ENCODE measurements at regions not wholly inside any gene's neighbourhood (a gene's known extent, or its start where the extent isn't known, plus 50 kb on each side); places are given as distances from the start of the nearest gene placed in this dataset.
"Not testable (repeated sequence)": the region's sequence is repeated elsewhere in the genome, so short reads cannot be mapped to it uniquely, and the experiment has no call there.

DNA sequence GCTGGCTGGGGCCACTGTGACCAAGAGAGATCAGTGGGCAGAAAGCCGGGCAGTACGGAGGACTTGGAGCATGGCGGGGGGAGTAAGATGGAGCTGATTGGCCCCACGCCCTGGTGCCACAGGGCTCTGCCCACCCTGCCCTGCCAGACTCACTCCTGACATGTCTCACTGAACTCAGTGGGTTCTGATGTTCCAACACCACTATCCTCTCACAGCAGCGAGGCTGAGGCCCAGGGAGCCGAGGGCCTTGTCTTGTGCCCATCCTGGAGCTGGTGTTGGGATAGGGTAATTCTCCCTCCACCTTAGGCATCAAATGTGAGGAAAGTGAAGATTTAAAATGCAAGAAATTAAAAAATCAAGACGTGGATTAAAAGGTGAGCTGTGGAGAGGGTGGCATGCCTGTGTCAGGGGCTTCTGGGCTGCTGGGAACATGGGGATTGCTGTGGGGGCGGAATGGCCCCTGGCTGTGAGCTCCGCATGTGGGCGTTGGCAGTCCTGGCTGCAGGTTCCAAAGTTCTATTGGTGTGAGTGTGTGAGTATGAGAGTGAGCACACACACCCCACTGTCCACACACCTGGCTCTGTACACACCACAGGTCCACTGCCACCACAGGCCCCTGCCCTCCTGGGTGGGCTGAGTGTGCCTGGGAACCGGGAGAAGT, 283.5 kb upstream of the HS6ST1 start:
- no peaks in the 10 kb centered on the region for H3K9me3 Mint-ChIP-seq
- H3K27ac Mint-ChIP-seq: no peak overlapping the region
- no peaks in the 10 kb centered on the region for H3K36me3 Mint-ChIP-seq
- no peaks in the 10 kb centered on the region for H3K27me3 Mint-ChIP-seq
- H3K4me1 Mint-ChIP-seq: no peaks in the 10 kb centered on the region
- H3K4me3 Mint-ChIP-seq: no peak overlapping the region
- no peak for DNase-seq

DNA sequence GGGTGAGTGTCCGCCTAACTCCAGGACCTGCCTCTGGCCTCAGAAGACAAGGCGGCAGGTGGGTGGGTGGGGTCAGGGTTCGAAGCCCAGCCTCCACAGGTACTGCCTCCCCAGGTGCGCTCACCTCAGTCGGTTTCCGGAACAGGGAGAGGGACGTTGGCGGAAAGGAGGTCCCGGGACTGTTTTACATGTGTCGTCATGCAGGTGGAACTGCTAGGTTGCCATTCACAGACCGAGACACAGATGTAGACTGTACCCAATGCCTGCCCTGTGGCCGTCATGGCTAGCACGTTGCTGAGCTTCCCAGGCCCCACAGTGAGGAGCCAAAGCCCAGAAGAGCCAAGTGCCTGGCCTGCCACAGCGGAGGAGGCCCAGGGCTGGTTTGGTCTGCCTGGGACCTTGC, 284.0 kb upstream of the HS6ST1 start:
- no peak overlapping the region for H3K27ac Mint-ChIP-seq
- H3K4me3 Mint-ChIP-seq: no peak overlapping the region
- no peaks in the 10 kb centered on the region for H3K4me1 Mint-ChIP-seq
- no peak for DNase-seq
- H3K36me3 Mint-ChIP-seq: no peaks in the 10 kb centered on the region
- H3K27me3 Mint-ChIP-seq: no peaks in the 10 kb centered on the region
- H3K9me3 Mint-ChIP-seq: no peaks in the 10 kb centered on the region

DNA sequence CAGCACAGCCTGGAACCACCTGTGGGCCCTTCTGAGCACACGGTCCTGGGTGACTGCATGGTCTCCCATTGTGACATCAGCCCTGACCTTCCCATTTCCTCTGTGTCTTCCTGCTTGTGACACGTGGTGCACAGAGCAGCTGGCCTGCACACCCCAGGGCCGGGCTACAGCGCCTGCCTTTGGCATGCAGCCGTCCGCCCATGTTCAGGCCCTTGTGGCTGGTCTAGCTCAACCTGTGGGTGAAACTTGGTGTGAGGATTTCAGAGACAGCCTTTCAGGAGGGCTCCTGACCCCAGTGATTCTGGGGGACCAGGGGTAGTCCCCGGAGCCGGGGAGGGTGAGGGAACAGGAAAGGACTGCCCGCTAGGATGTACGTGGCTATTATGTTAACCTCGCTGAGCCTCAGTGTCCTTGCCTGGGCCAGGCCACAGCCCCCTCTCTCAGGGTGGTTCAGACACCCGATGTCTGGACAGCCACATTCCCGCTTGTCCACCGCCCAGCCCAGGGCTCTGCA, 284.8 kb upstream of the HS6ST1 start:
- H3K4me1 Mint-ChIP-seq: no peaks in the 10 kb centered on the region
- no peaks in the 10 kb centered on the region for H3K9me3 Mint-ChIP-seq
- H3K27ac Mint-ChIP-seq: no peak overlapping the region
- no peak for DNase-seq
- no peaks in the 10 kb centered on the region for H3K36me3 Mint-ChIP-seq
- H3K4me3 Mint-ChIP-seq: no peak overlapping the region
- H3K27me3 Mint-ChIP-seq: no peaks in the 10 kb centered on the region

DNA sequence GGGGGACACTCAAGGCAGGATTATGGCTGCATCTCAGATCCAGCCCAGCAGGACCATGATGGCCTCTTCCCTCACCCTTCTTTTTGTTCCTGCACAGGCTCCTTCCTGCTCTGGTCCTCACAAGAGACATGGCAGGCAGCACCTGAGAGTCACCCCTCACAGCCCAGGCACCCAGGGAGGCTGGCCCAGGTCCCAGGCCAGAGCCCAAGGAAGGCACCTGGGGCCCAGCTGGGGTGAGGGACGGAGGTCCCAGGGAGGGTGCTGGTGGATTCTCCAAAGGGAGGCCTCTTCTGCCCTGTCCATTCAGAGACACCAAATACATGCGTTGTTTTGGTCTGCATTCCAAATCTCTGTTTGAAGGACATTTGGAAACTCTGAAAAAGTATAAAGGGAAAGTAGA, 285.4 kb upstream of the HS6ST1 start:
- Mint-ChIP-seq H3K36me3 (no peaks in the 10 kb centered on the region), H3K4me1 (no peaks in the 10 kb centered on the region), H3K4me3 (no peak overlapping the region), H3K27ac (no peak overlapping the region), H3K9me3 (no peaks in the 10 kb centered on the region), H3K27me3 (no peaks in the 10 kb centered on the region)
- DNase-seq: no peak

DNA sequence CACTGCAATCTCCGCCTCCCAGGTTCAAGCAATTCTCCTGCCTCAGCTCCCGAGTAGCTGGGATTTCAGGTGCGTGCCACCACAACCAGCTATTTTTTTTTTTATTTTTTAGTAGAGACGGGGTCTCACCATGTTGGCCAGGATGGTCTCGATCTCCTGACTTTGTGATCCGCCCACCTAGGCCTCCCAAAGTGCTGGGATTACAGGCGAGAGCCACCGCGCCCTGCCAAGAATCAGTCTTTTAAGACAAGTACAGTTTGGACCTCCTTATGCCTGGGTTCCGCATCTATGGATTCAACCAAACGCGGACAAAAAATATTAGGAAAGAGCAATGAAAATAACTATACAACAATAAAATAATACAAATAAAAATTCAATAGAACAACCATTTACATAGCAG, 285.9 kb upstream of the HS6ST1 start:
- H3K4me3 Mint-ChIP-seq, H3K4me1 Mint-ChIP-seq, H3K36me3 Mint-ChIP-seq, DNase-seq, H3K9me3 Mint-ChIP-seq, H3K27ac Mint-ChIP-seq, H3K27me3 Mint-ChIP-seq: not testable (repeated sequence)

DNA sequence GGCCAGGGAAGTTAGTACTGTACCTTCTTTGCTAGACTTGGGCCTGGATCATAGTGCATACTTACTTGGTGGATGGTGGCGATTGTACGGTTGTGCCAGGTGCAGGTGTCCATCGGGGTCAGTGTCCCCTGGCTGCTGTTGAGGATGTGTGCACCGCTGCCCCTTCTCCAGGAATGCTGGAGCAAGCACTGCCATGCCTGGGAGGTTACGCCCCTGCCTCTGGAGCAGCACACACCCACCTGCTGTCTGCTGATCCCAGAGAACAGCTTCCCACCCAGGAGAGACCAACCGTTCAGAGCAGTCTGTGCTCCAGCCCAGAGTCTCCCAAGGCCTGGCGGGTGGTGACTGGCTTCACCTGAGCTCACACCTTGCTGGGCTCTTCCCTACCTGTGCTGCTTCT, 286.8 kb upstream of the HS6ST1 start:
- H3K27me3 Mint-ChIP-seq: no peaks in the 10 kb centered on the region
- no peak overlapping the region for H3K27ac Mint-ChIP-seq
- no peaks in the 10 kb centered on the region for H3K4me1 Mint-ChIP-seq
- no peaks in the 10 kb centered on the region for H3K36me3 Mint-ChIP-seq
- DNase-seq: no peak
- no peaks in the 10 kb centered on the region for H3K9me3 Mint-ChIP-seq
- H3K4me3 Mint-ChIP-seq: no peak overlapping the region

DNA sequence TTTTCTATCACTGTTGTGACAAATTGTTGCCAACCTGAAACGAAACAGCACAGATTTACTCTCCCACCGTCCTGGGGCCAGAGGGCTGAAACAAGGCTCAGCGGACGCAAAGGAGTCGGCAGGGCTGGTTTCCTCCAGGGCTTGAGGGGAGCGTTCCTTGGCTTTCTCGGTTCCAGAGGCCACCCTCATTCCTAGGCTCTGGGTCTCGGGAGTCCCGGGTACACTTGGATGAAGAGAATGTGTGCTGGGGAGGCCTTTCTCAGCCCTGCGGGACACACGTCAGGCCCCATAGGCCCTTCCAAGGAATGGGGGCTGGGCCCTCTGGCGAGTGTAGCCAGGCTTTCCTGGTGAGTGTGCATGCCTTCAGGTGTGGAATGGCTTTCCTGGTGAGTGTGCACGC, 287.3 kb upstream of the HS6ST1 start:
- H3K9me3 Mint-ChIP-seq: no peaks in the 10 kb centered on the region
- H3K4me1 Mint-ChIP-seq: no peaks in the 10 kb centered on the region
- no peak overlapping the region for H3K4me3 Mint-ChIP-seq
- no peak overlapping the region for H3K27ac Mint-ChIP-seq
- no peaks in the 10 kb centered on the region for H3K27me3 Mint-ChIP-seq
- no peak for DNase-seq
- no peaks in the 10 kb centered on the region for H3K36me3 Mint-ChIP-seq

DNA sequence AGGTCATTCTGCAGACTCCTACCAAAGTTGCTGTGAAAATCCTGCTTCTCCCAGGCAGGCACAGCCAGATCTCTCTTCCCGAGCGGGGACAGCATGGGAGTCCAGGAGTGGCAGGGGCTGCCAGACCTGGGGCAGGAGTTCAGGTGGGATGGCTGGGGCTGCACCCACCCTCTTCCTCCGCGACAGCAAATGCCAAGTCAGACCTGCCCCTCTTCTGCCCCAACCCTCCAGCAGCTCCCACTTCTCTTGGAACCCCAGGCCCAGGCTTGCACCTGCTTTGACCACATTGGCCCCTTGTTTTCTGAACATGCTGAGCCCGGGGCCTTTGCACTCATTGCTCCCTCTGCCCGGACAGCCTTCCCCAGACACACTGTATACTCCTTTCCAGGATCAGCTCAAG, 288.2 kb upstream of the HS6ST1 start:
- no peak overlapping the region for H3K27ac Mint-ChIP-seq
- H3K36me3 Mint-ChIP-seq: no peaks in the 10 kb centered on the region
- H3K9me3 Mint-ChIP-seq: no peaks in the 10 kb centered on the region
- H3K4me1 Mint-ChIP-seq: no peaks in the 10 kb centered on the region
- no peaks in the 10 kb centered on the region for H3K27me3 Mint-ChIP-seq
- DNase-seq: no peak
- no peak overlapping the region for H3K4me3 Mint-ChIP-seq

DNA sequence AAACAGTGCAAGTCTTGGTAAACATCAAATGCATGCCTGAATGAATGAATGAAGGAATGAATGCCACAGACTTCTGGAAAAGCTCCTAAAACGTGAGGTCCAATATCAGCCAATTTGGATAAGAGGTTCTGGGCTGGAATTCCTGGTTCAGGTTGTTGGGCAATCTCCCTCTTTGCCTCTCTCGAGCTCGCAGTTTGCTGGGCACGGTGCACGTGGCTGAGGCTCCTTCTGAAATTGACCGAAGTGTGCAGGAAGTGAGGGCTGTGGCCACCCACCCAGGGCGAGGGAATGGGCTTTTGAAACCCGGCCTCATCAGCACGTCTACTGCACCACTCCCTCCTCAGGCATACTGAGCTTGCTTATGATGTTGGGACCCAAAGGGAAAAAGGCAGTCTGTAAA, 288.8 kb upstream of the HS6ST1 start:
- DNase-seq: no peak
- Mint-ChIP-seq H3K4me3 (no peak overlapping the region), H3K9me3 (no peaks in the 10 kb centered on the region), H3K36me3 (no peaks in the 10 kb centered on the region), H3K27me3 (no peaks in the 10 kb centered on the region), H3K4me1 (no peaks in the 10 kb centered on the region), H3K27ac (no peak overlapping the region)

DNA sequence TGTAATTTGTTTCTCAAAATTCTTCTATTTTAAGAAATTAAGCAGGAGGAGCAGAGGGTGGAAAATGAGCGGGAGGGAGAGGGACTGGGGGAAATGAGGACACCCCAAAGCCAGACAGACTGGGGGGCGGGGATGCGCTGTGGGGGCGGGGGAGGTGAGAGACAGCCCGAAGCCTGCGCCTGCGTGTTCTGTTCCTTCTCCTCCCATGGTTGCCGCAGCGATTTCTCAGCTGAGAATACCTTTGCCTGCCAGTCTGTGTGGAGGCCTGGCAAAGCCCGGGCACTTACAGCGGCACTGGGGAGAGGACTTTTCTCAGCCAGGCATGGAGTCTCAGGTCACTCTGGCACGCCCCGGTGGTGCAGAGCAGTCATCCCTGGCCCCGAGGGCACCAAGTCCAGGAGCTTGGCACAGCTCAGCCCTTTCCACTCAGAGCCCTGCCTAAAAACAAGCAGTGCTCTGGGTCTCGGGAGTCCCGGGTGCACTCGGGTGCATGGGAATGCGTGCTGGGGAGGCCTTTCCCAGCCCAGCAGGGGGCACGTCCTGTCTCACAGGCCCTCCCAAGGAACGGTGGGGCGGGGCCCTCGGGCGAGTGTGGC, 289.3 kb upstream of the HS6ST1 start:
- H3K4me3 Mint-ChIP-seq: no peak overlapping the region
- DNase-seq: no peak
- no peaks in the 10 kb centered on the region for H3K36me3 Mint-ChIP-seq
- H3K4me1 Mint-ChIP-seq: no peaks in the 10 kb centered on the region
- H3K27ac Mint-ChIP-seq: no peak overlapping the region
- H3K9me3 Mint-ChIP-seq: no peaks in the 10 kb centered on the region
- no peaks in the 10 kb centered on the region for H3K27me3 Mint-ChIP-seq

DNA sequence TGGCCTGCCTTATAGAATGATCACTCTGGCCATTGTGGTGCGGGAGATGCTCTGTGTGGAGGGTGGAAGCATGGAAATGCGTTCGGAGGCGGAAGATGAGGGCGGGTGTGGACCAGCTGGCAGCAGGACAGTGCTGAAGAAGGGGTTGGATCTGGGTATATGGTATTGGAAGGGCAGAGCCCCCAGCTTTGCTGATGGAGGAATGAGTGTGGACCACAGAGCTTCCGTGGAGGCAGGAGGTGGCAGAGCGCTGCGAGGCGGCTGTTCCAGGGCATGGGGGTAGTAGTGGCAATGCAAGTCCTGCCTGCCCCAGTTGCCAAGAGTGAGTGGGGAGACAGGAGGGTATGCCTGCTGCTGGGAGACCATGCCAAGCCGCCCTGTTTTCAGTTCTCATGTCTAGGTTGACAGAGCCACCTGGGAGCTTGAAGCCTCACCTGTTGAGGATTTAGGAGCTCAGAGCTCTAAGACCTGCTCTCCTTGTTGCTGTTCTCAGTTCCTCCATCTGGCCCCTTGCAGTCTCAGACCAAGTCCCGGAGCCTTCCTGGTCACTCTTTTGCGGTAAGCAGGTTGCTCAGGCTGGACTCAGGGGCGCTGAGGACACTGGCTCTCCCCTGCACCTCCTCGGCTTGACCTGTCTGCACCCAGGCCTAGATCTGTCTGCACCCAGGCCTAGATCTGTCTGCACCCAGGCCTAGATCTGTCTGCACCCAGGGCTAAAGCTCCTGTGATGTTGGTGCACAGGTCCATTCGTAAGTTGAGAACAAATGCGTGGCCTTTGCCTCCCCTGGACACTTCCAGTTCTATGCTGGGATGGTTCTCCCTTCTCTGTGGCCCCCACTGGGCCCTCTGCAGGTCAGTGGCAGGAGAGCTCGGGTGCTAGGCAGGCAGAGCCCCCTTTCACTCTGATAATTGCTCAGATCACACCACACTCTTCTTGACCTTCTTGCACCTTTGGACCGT, 290.5 kb upstream of the HS6ST1 start:
- H3K4me1 Mint-ChIP-seq: no peaks in the 10 kb centered on the region
- H3K36me3 Mint-ChIP-seq: no peaks in the 10 kb centered on the region
- no peak overlapping the region for H3K27ac Mint-ChIP-seq
- H3K27me3 Mint-ChIP-seq: no peaks in the 10 kb centered on the region
- DNase-seq: no peak
- H3K9me3 Mint-ChIP-seq: no peaks in the 10 kb centered on the region
- no peak overlapping the region for H3K4me3 Mint-ChIP-seq

DNA sequence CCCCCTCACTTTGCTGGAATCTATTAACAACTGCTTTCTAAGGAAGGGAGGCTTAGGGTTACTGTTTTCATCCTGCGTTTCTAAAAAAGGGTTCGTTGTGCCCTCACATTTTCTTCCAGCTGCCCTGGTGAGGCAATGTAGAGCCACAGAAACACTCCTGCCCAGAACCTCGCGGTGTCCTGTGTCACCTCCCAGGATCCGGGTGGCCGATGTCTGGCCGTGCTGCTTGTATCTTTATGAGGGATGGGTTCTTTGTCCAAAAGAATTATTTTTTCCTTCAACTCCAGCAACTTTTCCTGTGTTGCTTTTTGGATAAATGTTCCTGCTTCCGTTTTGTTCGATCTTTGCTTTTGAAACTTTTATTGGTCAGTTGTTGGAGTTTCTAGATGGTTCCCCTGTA, 291.8 kb upstream of the HS6ST1 start:
- Mint-ChIP-seq H3K36me3 (no peaks in the 10 kb centered on the region), H3K9me3 (no peaks in the 10 kb centered on the region), H3K4me3 (no peak overlapping the region), H3K4me1 (no peaks in the 10 kb centered on the region), H3K27me3 (no peaks in the 10 kb centered on the region), H3K27ac (no peak overlapping the region)
- no peak for DNase-seq

DNA sequence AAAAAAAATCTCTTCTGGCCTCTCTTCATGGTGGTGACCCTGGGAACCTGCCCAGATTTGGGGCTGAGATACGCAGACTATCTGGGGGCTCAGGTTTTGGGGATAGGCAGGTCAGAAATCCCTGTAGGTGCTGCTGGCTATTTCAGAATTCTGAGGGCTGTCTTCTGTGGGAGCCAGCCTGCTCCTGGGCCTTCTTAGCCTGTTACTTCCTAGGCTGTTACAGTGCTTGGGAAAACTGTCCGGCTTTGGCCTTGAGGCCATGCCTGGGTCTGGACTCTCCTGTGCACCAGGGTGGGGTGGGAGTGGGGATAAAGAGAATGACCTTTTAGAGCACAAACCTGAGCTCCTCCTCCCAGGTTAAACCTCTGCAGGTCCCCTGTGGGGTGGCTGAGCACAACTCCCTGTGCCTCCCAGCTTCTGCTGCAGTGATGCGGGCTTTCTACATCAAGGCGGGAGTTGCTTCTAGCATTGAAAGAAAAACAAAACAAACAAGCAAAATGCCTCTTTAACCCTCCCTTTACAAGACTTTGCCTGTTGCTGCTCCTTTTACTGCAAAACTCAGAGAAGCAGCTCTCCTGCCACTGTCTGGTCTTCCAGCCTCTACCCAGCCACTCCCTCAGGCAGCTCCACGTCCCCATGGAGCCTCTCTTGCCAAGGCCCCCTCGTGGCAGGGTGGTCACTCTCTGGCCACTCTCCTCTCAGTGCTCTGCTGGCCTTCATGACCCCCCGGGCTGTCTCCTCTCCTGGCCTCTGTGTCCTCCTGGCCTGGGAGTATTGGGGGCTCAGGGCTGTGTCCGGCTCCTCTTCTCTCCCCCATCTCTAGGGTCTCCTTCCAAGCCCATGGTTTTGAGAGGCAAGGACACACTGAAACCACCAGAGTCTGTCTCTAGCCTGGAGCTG, 293.0 kb upstream of the HS6ST1 start:
- Mint-ChIP-seq H3K27me3 (no peaks in the 10 kb centered on the region), H3K4me1 (no peaks in the 10 kb centered on the region), H3K4me3 (no peak overlapping the region), H3K36me3 (no peaks in the 10 kb centered on the region), H3K9me3 (no peaks in the 10 kb centered on the region), H3K27ac (no peak overlapping the region)
- no peak for DNase-seq

DNA sequence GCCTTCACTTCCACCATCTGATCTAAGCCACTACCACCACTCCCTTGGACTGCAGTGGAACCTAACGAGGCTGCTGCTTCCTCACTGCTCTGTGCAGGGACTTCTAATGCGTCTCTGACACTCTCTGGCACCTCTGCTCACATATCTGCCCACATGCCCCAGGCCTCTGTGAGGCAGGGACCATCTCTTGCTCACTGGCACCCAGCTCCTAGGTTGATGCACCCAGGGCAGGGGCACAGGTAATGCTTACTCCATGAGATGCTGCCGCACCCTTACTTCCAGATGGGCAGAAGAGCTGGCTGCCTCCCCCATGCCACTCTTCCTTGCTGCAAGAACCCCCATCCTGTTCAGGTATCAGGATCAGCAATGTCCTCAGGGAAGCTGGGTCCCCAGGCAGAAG, 294.0 kb upstream of the HS6ST1 start:
- no peaks in the 10 kb centered on the region for H3K36me3 Mint-ChIP-seq
- DNase-seq: no peak
- no peaks in the 10 kb centered on the region for H3K4me1 Mint-ChIP-seq
- H3K27ac Mint-ChIP-seq: no peak overlapping the region
- H3K9me3 Mint-ChIP-seq: no peaks in the 10 kb centered on the region
- no peaks in the 10 kb centered on the region for H3K27me3 Mint-ChIP-seq
- no peak overlapping the region for H3K4me3 Mint-ChIP-seq

DNA sequence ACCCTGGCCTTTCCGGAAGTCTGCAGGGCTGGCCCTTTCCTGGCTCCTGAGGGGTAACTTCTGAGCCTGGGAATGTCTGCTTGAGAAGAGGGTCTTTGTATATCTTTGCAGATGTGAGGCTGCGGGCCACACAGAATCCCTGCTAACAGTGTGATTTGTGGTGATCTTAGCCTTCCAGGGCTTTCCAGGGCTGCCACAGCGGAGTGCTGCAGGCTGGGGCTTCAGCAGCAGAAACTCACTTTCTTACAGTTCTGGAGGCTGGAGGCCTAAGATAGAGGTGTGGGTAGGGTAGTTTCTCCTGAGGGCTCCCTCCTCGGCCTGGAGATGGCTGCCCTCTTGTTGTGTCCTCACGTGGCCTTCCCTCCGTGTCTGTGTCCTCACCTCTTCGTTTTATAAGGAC, 294.7 kb upstream of the HS6ST1 start:
- no peaks in the 10 kb centered on the region for H3K27me3 Mint-ChIP-seq
- no peaks in the 10 kb centered on the region for H3K36me3 Mint-ChIP-seq
- H3K27ac Mint-ChIP-seq: no peak overlapping the region
- H3K4me1 Mint-ChIP-seq: no peaks in the 10 kb centered on the region
- DNase-seq: no peak
- H3K4me3 Mint-ChIP-seq: no peak overlapping the region
- H3K9me3 Mint-ChIP-seq: no peaks in the 10 kb centered on the region

Data from activated naive CD8-positive, alpha-beta T cell treated with anti-CD3 and anti-CD28 coated beads for 36 hours (primary cell).